Activated CD4-positive, alpha-beta T cell treated with anti-CD3 and anti-CD28 coated beads, Interleukin-2, amount 50 U/mL, for 48 hours (primary cell): ENCODE measurements at regions not wholly inside any gene's neighbourhood (a gene's known extent, or its start where the extent isn't known, plus 50 kb on each side); places are given as distances from the start of the nearest gene placed in this dataset.
"Not testable (repeated sequence)": the region's sequence is repeated elsewhere in the genome, so short reads cannot be mapped to it uniquely, and the experiment has no call there.

ENCODE experiments used
- DNase-seq, 2 experiments: peaks; one replicate each; pipeline ENCODE4 v3.0.0-alpha.2; 2020

GRCh38 chr2:184372484-184372883 is 225.8 kb upstream of the ZNF804A start:
- no peak for DNase-seq

- DNase-seq: no peak
Observed at GRCh38 chr2:184394642-184395041, 203.7 kb upstream of the ZNF804A start.

GRCh38 chr2:184402381-184402780 is 195.9 kb upstream of the ZNF804A start:
- no peak for DNase-seq

GRCh38 chr2:184407041-184407630 is 191.2 kb upstream of the ZNF804A start:
- DNase-seq: not testable (repeated sequence)

GRCh38 chr2:184410160-184410559 is 188.2 kb upstream of the ZNF804A start:
- no peak for DNase-seq

GRCh38 chr2:184413221-184413620 is 185.1 kb upstream of the ZNF804A start:
- DNase-seq: no peak

GRCh38 chr2:184413671-184414229 is 184.6 kb upstream of the ZNF804A start:
- DNase-seq: no peak

- DNase-seq: no peak
Observed at GRCh38 chr2:184416146-184416913, 182.0 kb upstream of the ZNF804A start.

GRCh38 chr2:184419744-184420143 is 178.6 kb upstream of the ZNF804A start:
- no peak for DNase-seq

- not testable (repeated sequence) for DNase-seq
Observed at GRCh38 chr2:184421456-184421855, 176.9 kb upstream of the ZNF804A start.

GRCh38 chr2:184425083-184425482 is 173.2 kb upstream of the ZNF804A start:
- DNase-seq: no peak

GRCh38 chr2:184444217-184444616 is 154.1 kb upstream of the ZNF804A start:
- DNase-seq: no peak

GRCh38 chr2:184444623-184445223 is 153.6 kb upstream of the ZNF804A start:
- DNase-seq: no peak

GRCh38 chr2:184449760-184450159 is 148.6 kb upstream of the ZNF804A start:
- no peak for DNase-seq

GRCh38 chr2:184452907-184453306 is 145.4 kb upstream of the ZNF804A start:
- DNase-seq: no peak

- no peak for DNase-seq
Observed at GRCh38 chr2:184455624-184456023, 142.7 kb upstream of the ZNF804A start.

GRCh38 chr2:184456693-184457092 is 141.6 kb upstream of the ZNF804A start:
- DNase-seq: not testable (repeated sequence)

GRCh38 chr2:184463102-184463865 is 135.0 kb upstream of the ZNF804A start:
- DNase-seq: no peak

GRCh38 chr2:184463866-184464248 is 134.5 kb upstream of the ZNF804A start:
- DNase-seq: no peak

- no peak for DNase-seq
Observed at GRCh38 chr2:184468826-184469225, 129.5 kb upstream of the ZNF804A start.

- no peak for DNase-seq
Observed at GRCh38 chr2:184472481-184472880, 125.8 kb upstream of the ZNF804A start.

GRCh38 chr2:184481865-184482264 is 116.5 kb upstream of the ZNF804A start:
- no peak for DNase-seq

GRCh38 chr2:184498936-184499335 is 99.4 kb upstream of the ZNF804A start:
- no peak for DNase-seq
